ENCODE measurements at regions not wholly inside any gene's neighbourhood (a gene's known extent, or its start where the extent isn't known, plus 50 kb on each side); places are given as distances from the start of the nearest gene placed in this dataset.

DNA sequence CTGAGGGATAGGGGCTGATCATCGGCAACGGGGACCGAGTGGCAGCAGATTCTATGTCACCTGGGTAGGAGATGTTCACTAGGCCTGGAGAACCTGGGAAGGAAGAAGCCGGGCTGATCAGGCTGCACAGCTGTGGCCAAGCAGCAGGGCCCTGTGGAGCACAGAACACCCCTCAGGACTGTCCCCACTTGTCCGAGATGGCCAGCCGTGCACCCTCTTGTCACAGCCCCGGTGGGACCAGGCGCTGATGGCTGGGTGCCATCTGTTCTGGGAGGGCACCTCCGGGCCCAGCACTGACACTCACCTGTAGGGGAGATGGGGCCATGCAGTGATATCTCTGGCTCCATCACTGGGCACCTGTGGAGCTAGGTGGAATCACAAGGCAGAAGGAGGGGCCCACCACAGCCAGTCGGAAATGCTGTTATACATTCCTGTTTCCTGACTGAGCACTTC lies 217.9 kb upstream of the RAB6C start:
- Histone ChIP-seq H3K4me1 (peaks cover 23% of the 10 kb centered on the region), H3K9me3 (ENCODE audit: low read depth) (no peaks in the 10 kb centered on the region), H3K79me2 (ENCODE audit: low read depth) (no peaks in the 10 kb centered on the region), H3K4me2 (no peak overlapping the region), H4K20me1 (ENCODE audit: low read depth) (no peaks in the 10 kb centered on the region), H3K9ac (no peak overlapping the region), H3K4me3 (no peak overlapping the region), H2AFZ (replicated peaks) (no peak overlapping the region), H3F3A (ENCODE audit: low read depth) (peaks cover 6% of the 10 kb centered on the region), H3K36me3 (no peaks in the 10 kb centered on the region), H3K27ac (no peak overlapping the region), H3K27me3 (no peaks in the 10 kb centered on the region)
- no peak for DNase-seq (ENCODE audit: low spot score)
- Mint-ChIP-seq H3K4me3 (no peak overlapping the region), H3K4me1 (peaks cover 29% of the 10 kb centered on the region), H3K36me3 (no peaks in the 10 kb centered on the region), H3K27me3 (ENCODE audit: insufficient read depth, low read depth) (peaks cover 2% of the 10 kb centered on the region), H3K27ac (no peak overlapping the region), H3K9me3 (no peaks in the 10 kb centered on the region)
- TF ChIP-seq EZH2 (IDR thresholded peaks at IDR 0.05) (no peak), EZH2phosphoT487 (IDR thresholded peaks at IDR 0.05) (no peak)
- TF ChIP-seq, protein P1, sequence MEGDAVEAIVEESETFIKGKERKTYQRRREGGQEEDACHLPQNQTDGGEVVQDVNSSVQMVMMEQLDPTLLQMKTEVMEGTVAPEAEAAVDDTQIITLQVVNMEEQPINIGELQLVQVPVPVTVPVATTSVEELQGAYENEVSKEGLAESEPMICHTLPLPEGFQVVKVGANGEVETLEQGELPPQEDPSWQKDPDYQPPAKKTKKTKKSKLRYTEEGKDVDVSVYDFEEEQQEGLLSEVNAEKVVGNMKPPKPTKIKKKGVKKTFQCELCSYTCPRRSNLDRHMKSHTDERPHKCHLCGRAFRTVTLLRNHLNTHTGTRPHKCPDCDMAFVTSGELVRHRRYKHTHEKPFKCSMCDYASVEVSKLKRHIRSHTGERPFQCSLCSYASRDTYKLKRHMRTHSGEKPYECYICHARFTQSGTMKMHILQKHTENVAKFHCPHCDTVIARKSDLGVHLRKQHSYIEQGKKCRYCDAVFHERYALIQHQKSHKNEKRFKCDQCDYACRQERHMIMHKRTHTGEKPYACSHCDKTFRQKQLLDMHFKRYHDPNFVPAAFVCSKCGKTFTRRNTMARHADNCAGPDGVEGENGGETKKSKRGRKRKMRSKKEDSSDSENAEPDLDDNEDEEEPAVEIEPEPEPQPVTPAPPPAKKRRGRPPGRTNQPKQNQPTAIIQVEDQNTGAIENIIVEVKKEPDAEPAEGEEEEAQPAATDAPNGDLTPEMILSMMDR (IDR thresholded peaks at IDR 0.05): no peak

DNA sequence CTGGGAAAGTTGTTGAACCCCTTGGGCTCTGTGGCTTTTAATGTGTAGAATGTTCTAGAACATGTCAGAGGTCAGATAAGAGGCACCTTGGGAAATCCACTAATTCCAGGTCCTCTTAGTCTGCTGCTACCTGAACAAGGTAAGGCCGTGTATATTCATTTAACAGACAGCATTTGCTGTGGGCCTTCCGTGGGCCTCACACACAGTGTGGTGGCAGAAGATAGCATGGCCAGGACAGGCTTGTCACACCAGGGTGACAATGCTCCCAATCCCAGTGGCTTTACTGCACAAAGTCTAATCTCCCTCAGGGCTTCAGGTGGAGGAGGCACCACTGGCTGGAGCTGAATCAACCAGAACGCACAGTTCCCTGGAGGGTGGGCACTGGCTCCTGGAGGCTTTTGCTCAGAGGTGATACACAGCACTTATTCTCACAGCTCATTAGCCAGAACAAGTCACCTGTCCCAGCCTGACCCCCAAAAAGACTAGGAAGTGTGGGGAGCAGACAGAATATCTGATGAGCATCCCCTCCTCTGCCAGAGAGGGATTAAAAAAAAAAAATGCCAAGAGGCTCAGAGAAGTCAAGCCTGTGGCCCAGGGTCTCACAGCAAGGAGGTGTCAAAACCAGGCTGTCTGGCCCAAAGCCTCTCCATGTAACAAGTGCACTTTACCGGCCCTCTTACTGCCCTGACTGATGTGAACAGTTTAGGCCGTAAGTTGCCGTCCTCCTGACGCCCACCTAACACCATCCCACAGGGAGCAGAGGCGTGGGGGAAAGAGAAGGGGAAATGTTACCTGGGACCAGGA lies 216.9 kb upstream of the RAB6C start:
- Histone ChIP-seq H3K36me3 (no peaks in the 10 kb centered on the region), H3K9ac (no peak overlapping the region), H3K4me1 (peaks cover 21% of the 10 kb centered on the region), H3K4me2 (no peak overlapping the region), H3K4me3 (no peak overlapping the region), H4K20me1 (ENCODE audit: low read depth) (no peaks in the 10 kb centered on the region), H2AFZ (replicated peaks) (no peak overlapping the region), H3F3A (ENCODE audit: low read depth) (peaks cover 6% of the 10 kb centered on the region), H3K79me2 (ENCODE audit: low read depth) (no peaks in the 10 kb centered on the region), H3K27ac (no peak overlapping the region), H3K27me3 (no peaks in the 10 kb centered on the region), H3K9me3 (ENCODE audit: low read depth) (no peaks in the 10 kb centered on the region)
- no peak overlapping the region for H3K27ac Mint-ChIP-seq
- no peaks in the 10 kb centered on the region for H3K36me3 Mint-ChIP-seq
- TF ChIP-seq EZH2phosphoT487 (IDR thresholded peaks at IDR 0.05) (no peak), EZH2 (IDR thresholded peaks at IDR 0.05) (no peak)
- TF ChIP-seq, protein P1 (IDR thresholded peaks at IDR 0.05): no peak
- no peak overlapping the region for H3K4me3 Mint-ChIP-seq
- H3K4me1 Mint-ChIP-seq: peaks cover 31% of the 10 kb centered on the region
- peaks cover 2% of the 10 kb centered on the region for H3K27me3 Mint-ChIP-seq (ENCODE audit: insufficient read depth, low read depth)
- no peaks in the 10 kb centered on the region for H3K9me3 Mint-ChIP-seq
- no peak for DNase-seq (ENCODE audit: low spot score)

DNA sequence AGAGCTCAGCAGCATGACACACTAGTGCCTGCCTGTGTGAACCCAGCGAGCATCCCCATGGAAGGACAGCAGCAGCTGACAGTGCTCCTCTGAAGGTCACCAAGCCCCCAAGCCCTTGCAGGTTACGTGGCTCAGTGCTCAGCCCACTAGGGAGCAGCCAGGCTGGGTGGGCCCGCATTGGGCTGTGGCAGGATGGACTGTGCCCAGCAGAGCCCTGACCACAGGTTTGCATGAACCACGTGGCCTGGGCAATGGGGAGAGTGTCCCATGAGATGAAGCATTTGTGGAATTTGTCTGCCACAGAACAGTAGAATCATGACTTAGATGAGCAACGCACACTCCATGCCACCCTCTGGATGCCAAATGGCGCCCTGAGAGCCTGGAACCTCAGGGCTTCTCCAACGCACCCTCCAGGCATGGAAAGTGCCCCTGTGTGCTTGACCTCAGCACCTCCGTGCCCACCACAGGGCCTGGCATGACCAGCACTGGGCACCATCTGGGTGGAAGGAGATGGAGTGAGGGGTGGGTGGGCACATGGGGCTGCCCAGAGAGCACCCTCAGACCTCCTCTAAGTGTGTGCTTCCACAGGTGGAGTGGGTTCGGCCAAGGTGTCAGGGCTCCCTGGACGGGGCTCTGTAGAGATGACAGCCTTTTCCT lies 216.1 kb upstream of the RAB6C start:
- no peak for DNase-seq (ENCODE audit: low spot score)
- no peak overlapping the region for H3K4me3 ChIP-seq

More for the DNA sequence above, 216.1 kb upstream of the RAB6C start:
- Histone ChIP-seq H3K9me3 (ENCODE audit: low read depth) (no peaks in the 10 kb centered on the region), H3K36me3 (no peaks in the 10 kb centered on the region), H3K79me2 (ENCODE audit: low read depth) (no peaks in the 10 kb centered on the region), H2AFZ (replicated peaks) (no peak overlapping the region), H3K27ac (no peak overlapping the region), H3K4me2 (no peak overlapping the region), H3K4me1 (peaks cover 14% of the 10 kb centered on the region), H4K20me1 (ENCODE audit: low read depth) (no peaks in the 10 kb centered on the region), H3F3A (ENCODE audit: low read depth) (peaks cover under 1% of the 10 kb centered on the region), H3K9ac (no peak overlapping the region), H3K27me3 (no peaks in the 10 kb centered on the region)
- TF ChIP-seq EZH2 (IDR thresholded peaks at IDR 0.05) (no peak), EZH2phosphoT487 (IDR thresholded peaks at IDR 0.05) (no peak)
- TF ChIP-seq, protein P1 (IDR thresholded peaks at IDR 0.05): no peak
- Mint-ChIP-seq H3K27ac (no peak overlapping the region), H3K36me3 (no peaks in the 10 kb centered on the region), H3K4me1 (peaks cover 28% of the 10 kb centered on the region), H3K27me3 (ENCODE audit: insufficient read depth, low read depth) (peaks cover 2% of the 10 kb centered on the region), H3K4me3 (no peak overlapping the region), H3K9me3 (no peaks in the 10 kb centered on the region)

Data from neural progenitor cell (in vitro differentiated cells).